DMS53 (cell line): ENCODE measurements at regions not wholly inside any gene's neighbourhood (a gene's known extent, or its start where the extent isn't known, plus 50 kb on each side); places are given as distances from the start of the nearest gene placed in this dataset.
"Not testable (repeated sequence)": the region's sequence is repeated elsewhere in the genome, so short reads cannot be mapped to it uniquely, and the experiment has no call there.

ENCODE experiments used
- DNase-seq: peaks from one replicate; lab custom pipeline; 2025; lab: John Stamatoyannopoulos, UW

DNA sequence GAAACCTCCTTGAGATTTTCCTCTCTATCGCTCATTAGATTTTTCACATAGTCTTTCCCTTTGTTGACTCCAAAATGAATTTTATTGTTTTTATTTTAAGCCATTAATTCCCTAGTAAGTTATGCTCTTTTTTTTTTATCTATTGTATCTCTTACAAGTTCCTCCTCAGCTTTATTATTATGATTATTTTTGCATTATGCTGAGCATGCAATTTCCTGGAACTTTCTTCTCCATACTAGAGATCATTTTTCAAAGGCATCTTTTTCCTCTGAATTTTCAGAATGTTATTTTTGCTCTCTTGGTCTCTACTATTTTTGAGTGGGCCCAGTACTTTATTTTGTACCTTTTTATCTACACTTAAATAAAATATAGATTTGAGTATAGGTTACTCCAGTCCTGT is 376.6 kb upstream of the SEMA6A start:
- no peak for DNase-seq

DNA sequence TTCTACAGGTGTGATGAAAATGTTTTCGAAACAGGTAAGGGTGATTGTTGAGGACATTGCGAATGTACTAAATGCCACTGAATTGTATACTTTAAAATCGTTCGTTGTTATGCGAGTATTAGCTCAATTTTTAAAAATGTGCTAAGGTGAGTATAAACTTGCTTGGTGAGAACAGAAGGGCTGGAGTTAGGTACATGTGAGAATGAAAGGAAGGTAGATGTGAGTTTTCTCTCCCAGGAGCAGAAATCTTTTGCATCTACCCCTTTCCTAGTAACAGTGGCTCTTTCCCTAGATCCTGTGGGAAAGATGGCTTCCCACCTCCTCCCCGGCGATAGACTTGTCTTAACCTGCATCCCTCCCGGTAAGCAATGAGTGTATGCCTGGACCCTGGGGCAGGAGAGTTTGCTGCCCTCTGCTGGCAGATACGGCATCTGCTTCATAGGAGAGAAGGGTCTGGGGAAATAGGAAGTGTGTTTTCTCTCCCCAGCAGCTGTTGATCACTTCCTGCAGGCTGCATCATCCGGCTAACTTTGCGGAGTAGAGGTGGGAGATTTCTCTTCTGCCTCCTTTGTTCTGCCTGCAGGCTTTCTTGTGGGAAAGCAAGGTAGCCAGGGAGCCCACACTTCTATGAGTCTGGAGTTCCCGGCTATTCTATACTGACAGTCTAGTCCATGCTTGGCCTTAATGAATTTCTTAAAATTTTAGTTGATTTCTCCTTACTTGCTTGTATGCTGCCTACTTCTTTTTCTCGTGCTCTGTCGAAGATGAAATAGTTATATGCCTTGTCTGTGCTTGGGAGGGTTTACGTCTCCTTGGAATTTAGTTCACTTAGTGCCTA is 373.3 kb upstream of the SEMA6A start:
- DNase-seq, result peak; percentile 94

DNA sequence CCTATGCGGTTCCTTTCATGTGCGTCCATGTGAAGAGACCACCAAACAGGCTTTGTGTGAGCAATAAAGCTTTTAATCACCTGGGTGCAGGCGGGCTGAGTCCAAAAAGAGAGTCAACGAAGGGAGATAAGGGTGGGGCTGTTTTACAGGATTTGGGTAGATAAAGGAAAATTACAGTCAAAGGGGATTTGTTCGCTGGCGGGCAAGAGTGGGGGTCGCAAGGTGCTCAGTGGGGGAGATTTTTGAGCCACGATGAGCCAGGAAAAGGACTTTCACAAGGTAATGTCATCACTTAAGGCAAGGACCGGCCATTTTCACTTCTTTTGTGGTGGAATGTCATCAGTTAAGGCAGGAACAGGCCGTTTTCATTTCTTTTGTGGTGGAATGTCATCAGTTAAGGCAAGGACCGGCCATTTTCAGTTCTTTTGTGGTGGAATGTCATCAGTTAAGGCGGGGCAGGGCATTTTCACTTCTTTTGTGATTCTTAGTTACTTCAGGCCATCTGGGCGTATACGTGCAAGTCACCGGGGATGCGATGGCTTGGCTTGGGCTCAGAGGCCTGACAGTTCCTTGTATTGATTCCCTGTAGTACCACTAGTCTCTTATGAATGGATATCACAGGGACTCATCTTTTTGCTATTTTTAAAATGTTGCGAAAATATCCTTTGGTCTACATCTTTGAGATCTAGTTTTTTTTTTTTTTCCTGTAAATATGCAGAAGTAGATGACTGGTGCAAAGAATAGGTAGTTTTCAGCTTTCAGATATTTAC is 371.2 kb upstream of the SEMA6A start:
- not testable (repeated sequence) for DNase-seq

DNA sequence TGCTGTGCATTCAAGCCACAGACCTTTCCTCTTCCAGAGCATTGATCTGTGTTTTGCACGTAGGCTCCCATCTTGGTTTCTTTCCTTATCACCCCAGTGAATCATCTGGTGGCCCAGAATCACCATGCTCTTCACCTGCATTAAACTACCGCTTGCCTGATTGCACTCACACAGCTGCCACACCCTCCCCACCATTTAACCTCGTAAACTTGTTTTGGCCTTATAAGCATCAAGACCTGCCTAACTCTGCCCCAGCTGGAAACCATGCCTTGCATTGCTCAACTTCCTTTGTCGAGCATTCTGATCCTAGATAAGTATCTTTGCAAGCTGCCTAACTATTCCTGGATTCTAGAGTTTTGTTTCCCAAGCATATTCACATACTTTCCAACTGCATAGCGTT is 369.6 kb upstream of the SEMA6A start:
- no peak for DNase-seq

DNA sequence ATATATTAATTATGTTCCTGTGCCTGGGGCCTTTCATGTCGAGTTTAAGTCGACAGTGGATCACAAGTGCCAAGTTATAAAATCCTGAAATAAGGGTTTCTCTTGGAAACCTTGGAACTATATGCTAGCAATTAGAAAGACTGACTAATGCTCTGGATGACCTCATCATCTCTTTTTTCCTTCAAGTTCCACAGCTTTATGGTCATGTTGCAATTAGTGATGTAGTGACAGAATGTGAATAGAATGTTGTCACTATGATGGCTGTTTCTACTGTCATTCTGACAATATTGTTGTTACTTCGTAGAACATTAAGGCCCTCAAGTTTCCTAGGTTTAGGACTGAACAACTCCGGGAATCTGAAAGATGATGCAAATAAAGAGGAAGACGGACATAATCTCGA is 368.0 kb upstream of the SEMA6A start:
- DNase-seq, result no peak

DNA sequence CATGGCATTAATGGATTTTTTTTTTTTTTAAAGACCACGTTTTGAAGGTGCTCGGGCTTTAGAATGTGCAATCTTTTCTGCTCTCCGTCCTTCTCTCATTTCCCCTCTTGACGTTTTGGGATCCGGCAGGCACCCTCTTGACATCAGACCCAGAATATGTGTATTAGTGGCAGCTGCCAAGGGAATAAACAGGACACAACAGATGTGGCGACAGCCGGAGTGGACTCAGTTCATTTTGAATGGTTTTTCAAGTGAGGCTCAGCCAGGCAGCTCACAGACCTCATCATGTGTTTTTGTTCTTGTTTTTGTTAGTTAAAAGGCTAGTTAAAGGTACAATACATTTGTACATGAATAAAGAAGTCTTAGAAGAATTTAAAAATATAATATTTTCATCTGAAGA is 365.0 kb upstream of the SEMA6A start:
- DNase-seq, result no peak

DNA sequence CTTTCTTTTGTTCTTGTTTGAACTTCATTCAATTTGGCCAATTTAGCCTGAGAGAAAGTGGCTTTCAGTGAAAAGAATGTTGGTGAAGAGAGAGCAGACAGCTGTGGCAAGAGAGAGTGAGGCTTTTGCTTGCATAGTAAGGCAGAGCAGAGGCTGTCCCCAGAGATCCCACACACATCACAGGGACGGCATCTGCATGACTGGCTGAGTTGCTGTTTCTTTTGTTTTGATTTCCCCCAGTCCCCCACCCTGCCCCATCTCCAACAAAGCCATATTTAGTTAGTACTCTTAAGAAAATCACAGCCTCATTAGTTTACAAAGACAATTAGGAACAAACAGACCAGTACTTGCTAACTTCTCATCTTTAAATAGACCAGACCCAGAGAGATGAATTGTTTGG is 363.9 kb upstream of the SEMA6A start:
- no peak for DNase-seq

DNA sequence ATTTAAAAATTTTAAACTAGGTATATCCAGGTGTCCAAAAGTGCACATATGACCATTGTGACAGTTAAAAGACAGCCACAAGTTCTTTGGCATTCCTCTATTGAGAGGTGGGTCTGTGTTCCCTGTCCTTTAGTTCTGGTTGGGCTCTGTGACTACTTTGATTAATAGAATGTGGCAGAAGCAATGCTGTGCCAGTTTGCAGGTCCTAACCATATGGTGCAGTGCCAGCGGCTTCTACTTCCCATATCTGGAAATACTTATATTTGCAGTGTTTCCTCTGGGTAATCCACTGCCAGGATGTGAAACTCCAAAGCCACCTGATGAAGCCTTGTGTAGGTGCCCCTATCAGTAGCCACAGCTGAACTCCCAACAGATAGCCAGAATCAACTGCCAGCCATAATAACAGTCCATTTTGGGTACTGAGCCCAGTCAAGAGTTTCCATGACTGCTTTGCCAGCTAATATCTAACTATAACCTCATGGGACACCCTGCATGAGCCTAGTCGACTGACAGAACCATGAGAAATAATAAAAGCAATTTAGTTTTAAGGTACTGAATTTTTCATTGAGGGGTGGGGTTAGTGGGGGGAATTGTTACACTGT is 361.0 kb upstream of the SEMA6A start:
- no peak for DNase-seq

DNA sequence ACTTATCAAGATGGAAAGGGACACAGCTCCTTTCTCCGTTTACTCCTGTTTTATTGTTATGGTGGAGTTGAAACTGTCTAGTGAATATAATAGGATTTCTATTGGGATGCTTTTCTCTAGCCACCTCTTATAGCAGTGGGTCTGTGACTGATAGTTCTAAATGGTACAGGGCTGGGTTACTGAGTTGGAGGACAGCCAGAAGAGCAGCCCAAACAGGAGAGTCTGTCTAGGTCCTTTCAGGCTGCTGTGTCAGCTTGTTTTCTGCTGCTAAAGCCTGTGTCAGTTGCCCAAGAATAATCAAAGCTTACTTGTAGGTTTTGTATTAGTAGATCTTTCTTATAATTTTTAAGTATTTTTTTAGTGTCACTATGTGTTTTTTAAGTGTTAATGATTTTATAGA is 356.0 kb upstream of the SEMA6A start:
- DNase-seq, result no peak

DNA sequence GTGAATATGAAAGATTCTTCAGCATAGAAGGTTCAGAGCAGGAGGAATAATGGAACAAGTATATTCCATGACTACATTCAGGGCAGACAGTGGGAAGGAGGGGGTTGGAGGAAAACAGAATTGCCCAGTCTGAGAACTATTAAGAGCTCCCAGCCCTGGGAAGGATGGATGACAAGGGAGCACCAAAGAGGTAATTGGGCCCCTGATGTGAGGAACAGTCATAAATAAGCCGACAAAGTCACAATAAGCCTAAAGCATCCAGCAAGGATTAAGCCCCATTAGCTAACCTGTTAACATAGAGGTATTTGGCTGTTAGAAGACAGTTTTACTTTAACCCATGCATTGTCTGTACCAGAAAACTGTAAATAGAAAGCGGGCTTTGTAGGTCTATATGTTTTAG is 348.7 kb upstream of the SEMA6A start:
- DNase-seq, result no peak

DNA sequence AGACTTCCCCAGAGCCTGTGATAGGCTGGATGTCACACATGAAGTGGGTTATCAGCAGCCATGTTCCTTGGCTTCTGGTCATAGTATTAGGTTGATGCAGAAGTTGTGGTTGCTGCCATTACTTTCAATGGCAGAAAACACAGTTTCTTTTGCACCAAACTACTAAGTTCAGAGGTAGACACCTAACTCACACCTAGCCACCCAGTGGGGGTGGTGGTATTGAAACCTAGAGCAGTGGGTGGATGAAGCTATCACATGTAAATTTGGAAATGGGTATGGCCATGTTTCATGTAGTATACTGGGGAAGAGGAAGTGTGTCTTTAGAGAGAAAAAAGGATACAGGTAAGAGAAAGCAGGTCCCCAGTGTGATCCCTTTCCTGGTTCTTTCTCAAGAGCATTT is 347.9 kb upstream of the SEMA6A start:
- no peak for DNase-seq

DNA sequence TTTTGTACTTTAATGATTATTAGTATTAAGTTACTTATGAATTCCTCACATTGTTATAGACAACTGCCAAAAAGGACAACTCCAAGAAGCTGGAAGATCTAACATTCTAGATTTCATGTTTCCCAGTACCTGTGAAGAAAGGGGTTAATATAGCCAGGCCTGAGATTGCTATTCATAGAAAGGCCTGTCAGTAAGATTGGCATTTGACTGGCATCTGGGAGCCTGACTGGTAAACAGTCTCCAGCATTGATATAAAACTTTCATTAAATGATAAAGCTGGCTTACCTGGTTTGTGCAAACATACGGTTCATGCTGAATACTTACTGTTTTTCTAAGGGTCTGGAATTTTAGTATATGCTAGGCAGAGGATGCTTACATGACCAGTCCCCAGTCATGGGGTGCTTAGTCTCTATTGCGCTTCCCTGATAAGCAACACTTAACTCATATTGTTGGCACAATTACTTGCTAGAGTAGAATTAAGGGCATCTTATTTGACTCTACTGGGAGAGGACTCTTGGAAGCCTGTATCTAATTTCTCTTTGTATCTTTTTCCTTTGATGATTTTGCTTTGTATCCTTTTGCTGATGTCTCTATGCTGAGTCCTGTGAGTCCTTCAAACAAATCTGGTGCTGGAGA is 340.4 kb upstream of the SEMA6A start:
- DNase-seq, result no peak

DNA sequence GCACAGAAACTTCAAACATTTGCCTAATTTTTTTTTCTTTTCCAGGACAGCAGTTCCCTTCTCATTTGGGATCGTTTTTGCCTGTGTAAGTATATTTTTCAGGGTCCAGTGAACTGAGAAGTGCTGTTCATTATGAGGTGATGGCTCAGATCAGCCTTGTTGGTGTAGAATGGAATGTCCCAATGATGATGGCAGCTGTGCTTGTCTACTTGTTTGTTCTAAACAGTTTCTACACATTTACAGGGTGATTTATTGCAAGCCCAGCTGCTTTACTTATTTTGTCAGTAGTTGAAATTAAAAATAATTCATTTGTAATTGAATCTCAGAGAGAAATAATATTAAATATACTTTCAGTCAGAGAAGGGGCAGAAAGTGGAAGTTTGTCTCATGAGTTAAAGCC is 337.6 kb upstream of the SEMA6A start:
- peak; percentile 5 for DNase-seq

DNA sequence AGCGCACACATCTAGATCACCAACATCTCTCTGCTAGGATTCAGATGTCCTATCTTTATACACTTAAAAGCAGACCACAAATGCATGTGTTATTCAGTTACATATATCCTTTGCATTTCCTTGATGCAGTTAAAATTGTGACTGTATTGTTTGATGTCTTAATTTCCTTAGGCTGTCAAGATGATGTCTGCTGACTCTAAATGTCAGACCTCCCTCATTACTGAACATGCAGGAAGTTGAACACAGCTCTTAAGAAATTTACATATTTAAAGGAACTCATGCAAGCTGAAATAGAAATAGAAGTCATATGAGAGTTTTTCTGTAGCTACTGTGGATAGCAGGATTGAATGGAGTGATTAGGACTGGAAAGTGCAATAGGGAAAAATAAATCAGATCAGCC is 336.5 kb upstream of the SEMA6A start:
- no peak for DNase-seq

DNA sequence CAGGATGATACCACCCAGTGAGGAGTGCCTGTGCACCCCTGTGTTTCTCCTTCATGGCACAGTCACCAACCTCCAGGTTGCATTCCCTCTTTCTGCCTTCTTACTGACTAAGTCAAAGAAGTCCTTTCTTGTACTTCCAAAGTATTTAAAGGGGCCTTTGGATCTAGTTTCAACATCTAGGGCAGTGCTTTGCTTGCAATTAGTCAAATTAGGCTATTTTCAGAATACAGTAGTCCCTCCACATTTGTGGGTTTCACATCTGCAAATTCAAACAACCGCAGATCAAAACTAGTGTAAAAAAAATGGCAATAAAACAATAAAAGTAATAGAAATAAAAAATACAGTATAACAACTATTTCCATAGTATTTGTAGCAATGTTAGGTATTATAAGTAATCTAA is 333.9 kb upstream of the SEMA6A start:
- no peak for DNase-seq

DNA sequence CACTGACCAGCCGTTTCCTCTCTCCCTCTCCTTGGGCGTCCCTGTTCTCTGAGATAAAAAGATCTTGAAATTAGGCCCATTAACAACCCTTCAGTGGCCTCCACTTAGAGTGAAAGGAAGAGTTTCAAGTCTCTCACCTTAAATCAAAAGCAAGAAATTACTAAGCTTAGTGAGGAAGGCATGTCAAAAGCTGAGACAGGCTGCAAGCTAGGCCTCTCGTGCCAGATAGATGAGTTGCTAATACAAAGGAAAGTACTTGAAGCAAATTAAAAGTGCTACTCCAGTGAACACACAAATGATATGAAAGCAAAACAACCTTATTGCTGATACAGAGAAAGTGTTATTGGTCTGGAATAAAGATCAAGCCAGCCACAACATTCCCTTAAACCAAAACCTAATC is 331.3 kb upstream of the SEMA6A start:
- DNase-seq, result no peak

DNA sequence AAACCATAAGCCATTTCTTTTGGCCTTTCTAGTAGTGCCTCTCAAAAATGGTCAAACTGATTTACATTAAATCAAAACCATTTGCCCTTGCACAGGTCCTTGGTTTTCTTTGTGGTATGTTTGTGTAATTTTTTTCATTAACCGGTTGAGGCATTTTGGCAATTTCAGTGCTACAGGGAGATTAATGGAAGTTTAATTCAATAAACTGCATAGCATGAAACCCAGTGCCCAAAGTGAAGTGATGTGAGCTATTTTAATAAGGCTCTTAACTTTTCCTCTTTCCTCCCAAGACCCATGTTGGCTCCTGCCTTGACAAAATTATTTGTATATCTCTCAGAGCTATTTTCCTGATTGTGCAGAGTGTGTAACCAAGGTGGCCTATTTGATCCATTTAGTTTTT is 326.2 kb upstream of the SEMA6A start:
- DNase-seq, result no peak

DNA sequence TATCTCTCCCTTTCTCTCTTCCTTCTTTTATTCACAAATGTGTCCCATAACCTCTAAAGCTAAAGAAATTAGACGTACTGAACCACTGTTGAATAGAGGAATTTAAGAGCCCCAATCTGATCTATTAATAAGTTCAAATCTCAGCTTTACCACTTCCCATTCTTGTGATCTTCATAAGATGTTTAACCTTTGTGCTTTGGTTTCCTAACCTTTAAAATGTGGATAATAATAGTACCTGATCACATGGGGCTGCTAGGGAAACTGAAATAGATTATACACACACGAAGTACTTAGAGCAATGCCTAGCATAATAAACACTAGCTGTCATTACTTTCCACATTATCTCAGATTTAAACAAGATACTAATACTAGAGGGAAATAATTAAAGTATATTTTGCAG is 324.3 kb upstream of the SEMA6A start:
- DNase-seq, result no peak

DNA sequence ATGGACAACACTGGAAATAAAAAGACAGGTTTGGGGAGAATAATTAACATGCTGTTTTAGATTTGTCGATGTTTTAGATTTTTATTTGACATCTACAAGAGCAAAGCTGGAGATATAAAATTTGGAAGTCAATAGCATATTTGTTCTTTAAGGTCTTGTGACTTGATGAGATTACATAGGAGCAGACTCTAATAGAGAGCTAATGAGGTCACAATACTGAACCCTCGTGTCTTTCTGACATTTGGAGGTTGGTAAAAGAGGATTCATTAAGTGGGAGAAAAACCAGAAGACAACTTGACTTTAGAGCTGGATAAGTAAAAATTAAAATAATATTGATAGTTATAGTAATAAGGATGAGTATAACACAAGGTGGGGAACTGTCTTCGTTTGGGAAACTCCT is 322.7 kb upstream of the SEMA6A start:
- DNase-seq, result no peak

DNA sequence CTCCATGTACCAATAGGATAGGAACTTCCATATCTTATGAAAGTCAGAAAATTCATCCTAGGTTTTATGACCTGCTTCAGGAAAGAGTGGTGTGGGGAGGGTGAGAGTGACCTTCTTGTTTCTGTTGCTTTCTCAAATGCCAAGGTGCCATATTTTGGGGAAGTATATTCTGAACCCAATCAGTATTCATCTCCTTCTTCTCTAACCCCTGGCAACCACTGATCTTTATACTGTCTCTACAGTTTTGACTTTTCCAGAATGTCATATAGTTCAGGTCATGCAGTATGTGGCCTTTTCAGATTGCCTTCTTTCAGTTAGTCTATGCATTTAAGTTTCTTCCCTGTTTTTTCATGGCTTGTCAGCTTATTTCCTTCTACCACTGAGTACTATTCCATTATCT is 321.4 kb upstream of the SEMA6A start:
- no peak for DNase-seq

DNA sequence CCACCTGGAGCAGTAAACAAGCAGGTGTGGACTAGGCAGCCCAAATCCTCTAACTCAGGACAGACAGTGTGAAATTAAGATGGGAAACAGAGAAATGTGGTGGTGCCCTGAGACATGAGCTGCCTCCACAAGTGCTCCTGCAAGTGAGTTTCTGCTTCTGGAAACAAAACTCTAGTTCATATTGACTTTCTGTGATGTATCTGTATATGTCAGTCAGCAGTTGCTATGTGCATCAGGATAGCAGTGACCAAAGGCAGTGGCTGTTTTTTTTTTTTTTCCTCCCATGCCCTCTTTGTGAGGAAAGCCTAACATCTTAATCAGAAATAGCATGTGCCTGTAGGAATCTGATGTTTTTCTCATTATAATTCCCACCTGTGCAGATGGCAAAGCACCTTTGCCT is 318.4 kb upstream of the SEMA6A start:
- peak; percentile 5 for DNase-seq

DNA sequence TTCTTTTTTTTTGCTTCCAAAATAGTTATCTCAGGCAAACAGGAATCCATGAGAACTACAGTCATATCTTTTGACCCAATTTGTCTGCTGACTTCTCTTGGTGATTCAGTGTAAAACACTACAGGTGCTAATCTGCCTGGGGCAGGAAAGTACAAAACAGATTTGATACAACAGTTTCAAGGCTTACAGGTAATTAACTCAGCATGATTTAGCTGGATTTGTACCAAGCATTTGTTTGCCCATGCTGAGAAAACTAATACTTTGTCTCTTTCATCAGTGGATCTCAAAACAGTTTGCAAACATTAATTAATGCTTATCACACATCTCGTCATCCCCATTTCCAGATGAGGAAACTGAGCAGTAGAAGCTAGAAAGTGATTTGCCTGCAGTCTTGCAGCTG is 312.5 kb upstream of the SEMA6A start:
- DNase-seq, result no peak

DNA sequence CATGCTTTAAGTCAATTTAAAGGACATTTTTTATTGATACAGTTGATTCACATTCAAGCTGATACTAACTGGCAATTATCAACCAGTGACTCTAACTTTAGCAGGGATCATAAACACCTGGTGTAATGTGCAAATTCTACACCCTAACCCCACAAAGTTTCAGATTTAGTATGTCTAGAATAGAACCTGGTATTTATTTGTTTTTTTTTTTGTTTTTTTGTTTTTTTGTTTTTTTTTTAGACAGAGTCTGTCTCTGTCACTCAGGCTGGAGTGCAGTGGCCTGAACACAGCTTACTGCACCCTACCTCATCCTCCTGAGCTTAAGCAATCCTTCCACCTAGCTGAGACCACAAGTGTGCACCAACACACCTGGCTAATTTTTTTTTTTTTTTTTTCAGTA is 311.2 kb upstream of the SEMA6A start:
- DNase-seq, result no peak
